HFF-Myc (cell line): ENCODE measurements at regions not wholly inside any gene's neighbourhood (a gene's known extent, or its start where the extent isn't known, plus 50 kb on each side); places are given as distances from the start of the nearest gene placed in this dataset.

Experiments used
- DNase-seq: peaks from one replicate; pipeline ENCODE4 v3.0.0-alpha.2; 2011; ENCODE audit warnings: low read depth; ENCODE audit errors: extremely low read depth
- H3K4me3 ChIP-seq: replicated peaks from 2 replicates; pipeline ENCODE4 v1.5.1; 2011; ENCODE audit warnings: low read depth, mild to moderate bottlenecking, control low read depth, low read length
- CTCF ChIP-seq: IDR thresholded peaks from 2 replicates; pipeline ENCODE4 v1.5.1; 2012; ENCODE audit warnings: mild to moderate bottlenecking, low read depth, low read length, control low read depth; ENCODE audit errors: missing control alignments

DNA sequence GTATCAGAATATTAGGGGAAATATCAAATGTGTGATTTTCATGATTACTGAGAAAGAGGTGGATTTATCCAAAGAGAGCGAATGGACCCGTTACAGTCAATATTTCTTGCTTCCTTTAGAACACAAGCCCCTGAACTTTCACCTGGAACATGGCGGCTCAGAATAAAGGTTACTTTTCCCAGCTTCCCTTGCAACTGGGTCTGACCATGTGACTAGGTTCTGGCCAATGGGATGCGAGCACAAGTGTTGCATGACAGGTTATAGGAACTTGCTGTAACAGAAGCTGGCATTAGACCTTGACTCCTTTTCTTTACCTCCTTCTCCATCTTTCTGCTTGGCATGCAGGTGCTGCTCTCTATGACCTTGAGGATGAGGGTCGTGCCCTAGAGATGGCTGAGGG lies 556.1 kb downstream of the TYW1 start:
- no peak for DNase-seq
- TF ChIP-seq CTCF: no peak
- H3K4me3 ChIP-seq: no peak overlapping the region

GRCh38 chr7:67553378-67553777 lies 556.7 kb downstream of the TYW1 start:
- TF ChIP-seq CTCF: no peak
- no peak overlapping the region for H3K4me3 ChIP-seq
- DNase-seq: no peak

DNA sequence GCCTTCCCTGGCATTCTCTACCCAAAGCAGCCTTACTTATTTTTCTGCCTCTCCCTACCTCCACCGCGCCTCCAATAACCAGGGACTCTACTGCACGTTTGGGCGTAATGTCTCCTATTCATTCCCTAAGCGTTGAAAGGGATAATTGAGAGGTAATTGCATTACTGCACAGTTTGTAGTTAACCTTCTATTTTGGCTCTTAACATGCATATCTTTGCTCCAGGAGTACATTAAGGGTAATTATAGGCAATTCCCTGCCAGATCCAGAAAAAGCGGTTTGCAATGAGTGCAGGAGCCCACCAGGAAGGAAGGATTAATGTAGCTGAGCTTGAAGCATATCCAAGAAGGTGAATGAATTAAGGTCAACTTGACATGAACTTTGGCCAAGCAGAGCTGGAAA lies 558.4 kb downstream of the TYW1 start:
- no peak overlapping the region for H3K4me3 ChIP-seq
- TF ChIP-seq CTCF: no peak
- no peak for DNase-seq

DNA sequence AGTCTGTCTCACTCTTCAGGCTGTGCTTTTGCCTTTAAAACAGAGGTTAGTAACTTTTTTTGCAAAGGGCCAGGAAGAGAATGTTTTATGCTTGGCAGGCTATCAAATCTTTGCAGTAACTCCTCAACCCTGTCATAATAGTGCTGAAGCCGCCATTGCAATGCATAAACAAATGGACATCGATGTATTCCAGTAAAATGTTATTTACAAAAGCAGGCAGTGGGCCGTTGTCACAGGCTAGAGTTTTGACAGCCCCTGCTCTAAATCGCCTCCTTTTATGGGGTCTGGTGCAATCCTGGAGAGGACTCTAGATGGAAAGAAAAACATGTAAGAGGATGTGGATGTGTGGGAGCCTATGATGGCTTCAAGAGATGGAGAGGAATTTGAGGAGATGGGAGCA lies 568.3 kb downstream of the TYW1 start:
- no peak for TF ChIP-seq CTCF
- no peak overlapping the region for H3K4me3 ChIP-seq
- no peak for DNase-seq

DNA sequence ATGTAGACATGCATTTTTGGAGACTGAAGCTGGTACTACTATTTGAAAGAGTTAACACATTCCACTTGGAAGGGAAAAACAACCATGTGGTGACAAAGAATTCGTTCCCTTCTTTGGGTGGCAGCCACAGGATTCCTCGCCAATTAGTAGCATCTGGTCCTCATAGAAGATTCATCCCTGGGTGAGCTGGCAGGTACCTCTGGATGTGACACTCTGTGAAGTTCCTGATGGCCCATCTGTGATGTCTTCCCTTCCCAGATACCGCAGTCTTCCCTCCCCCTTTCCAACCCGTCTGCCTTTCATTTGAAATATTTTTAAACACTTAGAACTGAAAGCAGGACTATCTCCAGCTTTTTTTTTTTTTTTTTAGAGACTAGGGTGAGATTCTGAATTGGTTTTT lies 569.5 kb downstream of the TYW1 start:
- DNase-seq: no peak
- no peak overlapping the region for H3K4me3 ChIP-seq
- TF ChIP-seq CTCF: no peak

- TF ChIP-seq CTCF: no peak
- no peak for DNase-seq
Measured at GRCh38 chr7:67571026-67571545, 574.5 kb downstream of the TYW1 start.

DNA sequence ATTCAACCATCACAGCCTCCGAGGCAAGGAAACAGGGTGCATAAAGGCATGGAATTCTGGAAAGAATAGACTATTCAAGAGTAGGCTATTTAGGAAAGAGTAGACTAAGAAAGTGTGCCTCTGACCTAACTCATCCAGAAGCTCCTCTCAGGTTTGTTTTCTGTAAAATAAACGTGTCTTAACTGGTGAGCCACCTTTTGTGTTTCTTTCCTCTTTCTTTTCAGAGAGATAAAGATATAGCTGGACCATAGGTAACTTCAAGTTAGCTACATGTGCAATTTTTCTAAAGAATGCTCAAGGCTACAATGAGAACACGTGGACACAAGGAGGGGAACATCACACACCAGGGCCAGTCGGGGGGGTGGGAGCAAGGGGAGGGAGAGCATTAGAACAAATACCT lies 577.0 kb downstream of the TYW1 start:
- H3K4me3 ChIP-seq: no peak overlapping the region
- no peak for DNase-seq
- TF ChIP-seq CTCF: no peak

More at GRCh38 chr7:67571026-67571545, 574.5 kb downstream of the TYW1 start:
- H3K4me3 ChIP-seq: no peak overlapping the region
